ENCODE measurements at regions not wholly inside any gene's neighbourhood (a gene's known extent, or its start where the extent isn't known, plus 50 kb on each side); places are given as distances from the start of the nearest gene placed in this dataset.

- H3K27ac ChIP-seq (ENCODE audit: low read depth): no peak overlapping the region
- no peaks in the 10 kb centered on the region for H3K4me1 Mint-ChIP-seq
- no peak overlapping the region for H2AFZ ChIP-seq
- H3K36me3 Mint-ChIP-seq (ENCODE audit: low read depth): peaks cover 35% of the 10 kb centered on the region
- no peaks in the 10 kb centered on the region for H3K79me2 ChIP-seq (replicated peaks; ENCODE audit: insufficient read depth)
- H3K27me3 ChIP-seq (ENCODE audit: insufficient read depth): no peaks in the 10 kb centered on the region
- no peak for DNase-seq (ENCODE audit: low spot score)
- peaks cover 83% of the 10 kb centered on the region for H3K9me3 Mint-ChIP-seq
- H3K4me2 ChIP-seq: no peak overlapping the region
- TF ChIP-seq, protein P1, sequence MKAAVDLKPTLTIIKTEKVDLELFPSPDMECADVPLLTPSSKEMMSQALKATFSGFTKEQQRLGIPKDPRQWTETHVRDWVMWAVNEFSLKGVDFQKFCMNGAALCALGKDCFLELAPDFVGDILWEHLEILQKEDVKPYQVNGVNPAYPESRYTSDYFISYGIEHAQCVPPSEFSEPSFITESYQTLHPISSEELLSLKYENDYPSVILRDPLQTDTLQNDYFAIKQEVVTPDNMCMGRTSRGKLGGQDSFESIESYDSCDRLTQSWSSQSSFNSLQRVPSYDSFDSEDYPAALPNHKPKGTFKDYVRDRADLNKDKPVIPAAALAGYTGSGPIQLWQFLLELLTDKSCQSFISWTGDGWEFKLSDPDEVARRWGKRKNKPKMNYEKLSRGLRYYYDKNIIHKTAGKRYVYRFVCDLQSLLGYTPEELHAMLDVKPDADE (IDR thresholded peaks at IDR 0.05): no peak
- TF ChIP-seq JUNB (IDR thresholded peaks at IDR 0.05; ENCODE audit: unreplicated experiment): no peak
- TF ChIP-seq ZNF462 (CRISPR knock-in tag; IDR thresholded peaks at IDR 0.05): no peak
- no peak for TF ChIP-seq CREB1 (CRISPR knock-in tag; IDR thresholded peaks at IDR 0.05; ENCODE audit: low read depth)
- no peak for TF ChIP-seq CTCF (conservative IDR thresholded peaks at IDR 0.05; ENCODE audit: low read depth in 2 of 2)
- TF ChIP-seq ZNF331 (CRISPR knock-in tag; IDR thresholded peaks at IDR 0.05; ENCODE audit: low read depth): no peak
- no peak for TF ChIP-seq EZH2 (IDR thresholded peaks at IDR 0.05; ENCODE audit: low read depth, unreplicated experiment)
- no peak for TF ChIP-seq POLR2AphosphoS5 (IDR thresholded peaks at IDR 0.05; ENCODE audit: low read depth)
- TF ChIP-seq, protein P2, sequence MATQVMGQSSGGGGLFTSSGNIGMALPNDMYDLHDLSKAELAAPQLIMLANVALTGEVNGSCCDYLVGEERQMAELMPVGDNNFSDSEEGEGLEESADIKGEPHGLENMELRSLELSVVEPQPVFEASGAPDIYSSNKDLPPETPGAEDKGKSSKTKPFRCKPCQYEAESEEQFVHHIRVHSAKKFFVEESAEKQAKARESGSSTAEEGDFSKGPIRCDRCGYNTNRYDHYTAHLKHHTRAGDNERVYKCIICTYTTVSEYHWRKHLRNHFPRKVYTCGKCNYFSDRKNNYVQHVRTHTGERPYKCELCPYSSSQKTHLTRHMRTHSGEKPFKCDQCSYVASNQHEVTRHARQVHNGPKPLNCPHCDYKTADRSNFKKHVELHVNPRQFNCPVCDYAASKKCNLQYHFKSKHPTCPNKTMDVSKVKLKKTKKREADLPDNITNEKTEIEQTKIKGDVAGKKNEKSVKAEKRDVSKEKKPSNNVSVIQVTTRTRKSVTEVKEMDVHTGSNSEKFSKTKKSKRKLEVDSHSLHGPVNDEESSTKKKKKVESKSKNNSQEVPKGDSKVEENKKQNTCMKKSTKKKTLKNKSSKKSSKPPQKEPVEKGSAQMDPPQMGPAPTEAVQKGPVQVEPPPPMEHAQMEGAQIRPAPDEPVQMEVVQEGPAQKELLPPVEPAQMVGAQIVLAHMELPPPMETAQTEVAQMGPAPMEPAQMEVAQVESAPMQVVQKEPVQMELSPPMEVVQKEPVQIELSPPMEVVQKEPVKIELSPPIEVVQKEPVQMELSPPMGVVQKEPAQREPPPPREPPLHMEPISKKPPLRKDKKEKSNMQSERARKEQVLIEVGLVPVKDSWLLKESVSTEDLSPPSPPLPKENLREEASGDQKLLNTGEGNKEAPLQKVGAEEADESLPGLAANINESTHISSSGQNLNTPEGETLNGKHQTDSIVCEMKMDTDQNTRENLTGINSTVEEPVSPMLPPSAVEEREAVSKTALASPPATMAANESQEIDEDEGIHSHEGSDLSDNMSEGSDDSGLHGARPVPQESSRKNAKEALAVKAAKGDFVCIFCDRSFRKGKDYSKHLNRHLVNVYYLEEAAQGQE (IDR thresholded peaks at IDR 0.05; ENCODE audit: unreplicated experiment): no peak
- TF ChIP-seq ZNF114 (CRISPR knock-in tag; IDR thresholded peaks at IDR 0.05): no peak
- TF ChIP-seq EZH2phosphoT487 (IDR thresholded peaks at IDR 0.05; ENCODE audit: unreplicated experiment): no peak
- TF ChIP-seq NANOG (IDR thresholded peaks at IDR 0.05; ENCODE audit: borderline replicate concordance): no peak
- no peak for TF ChIP-seq STAT1 (IDR thresholded peaks at IDR 0.05; ENCODE audit: unreplicated experiment)
- no peak overlapping the region for H3K4me3 ChIP-seq
- H3K4me1 ChIP-seq (ENCODE audit: insufficient read depth): no peaks in the 10 kb centered on the region
- H3K27ac Mint-ChIP-seq: no peak overlapping the region
- ATAC-seq: no peak
- no peaks in the 10 kb centered on the region for H4K20me1 ChIP-seq (replicated peaks; ENCODE audit: insufficient read depth)
- no peaks in the 10 kb centered on the region for H3K9me2 ChIP-seq (ENCODE audit: insufficient read depth)
- no peak overlapping the region for H3K4me3 Mint-ChIP-seq
- no peaks in the 10 kb centered on the region for H3F3A ChIP-seq (replicated peaks; ENCODE audit: low read depth)
- H3K36me3 ChIP-seq (ENCODE audit: insufficient read depth): no peaks in the 10 kb centered on the region
- H3K27me3 Mint-ChIP-seq (ENCODE audit: insufficient read depth, low read depth, poor library complexity): peaks cover 20% of the 10 kb centered on the region
Measured at GRCh38 chr14:105839425-105840265, 313.3 kb downstream of the TMEM121 start.
